Keratinocyte (primary cell): ENCODE measurements at regions not wholly inside any gene's neighbourhood (a gene's known extent, or its start where the extent isn't known, plus 50 kb on each side); places are given as distances from the start of the nearest gene placed in this dataset.

Experiments used
- DNase-seq: peaks from one replicate; pipeline ENCODE4 v3.0.0-alpha.2; 2011; ENCODE audit warnings: low read depth, missing footprints, low spot score
- FAIRE-seq: peaks from 2 replicates; lab custom pipeline; 2011; peaks lifted over from hg19 to GRCh38; lab: Jason Lieb, UNC
- H2AFZ ChIP-seq: 2 replicates; pipeline ENCODE4 v1.6.0; 2012; ENCODE audit warnings: low read length, control low read depth, inconsistent platforms; ENCODE audit not compliant: control insufficient read depth
- H3K27ac ChIP-seq: 2 replicates; pipeline ENCODE4 v1.5.1; 2011; ENCODE audit warnings: low read length; ENCODE audit not compliant: control insufficient read depth, insufficient read depth
- H3K27me3 ChIP-seq: 3 replicates; pipeline ENCODE4 v1.6.0; 2011; ENCODE audit warnings: low read length; ENCODE audit not compliant: control insufficient read depth, insufficient read depth; ENCODE audit errors: extremely low read depth
- H3K36me3 ChIP-seq, 2 experiments: 2 replicates in 1 of 2; 3 replicates in 1 of 2; pipeline ENCODE4 v1.5.1; 2011; ENCODE audit warnings: low read length in 2 of 2, mild to moderate bottlenecking in 1 of 2; ENCODE audit not compliant: control insufficient read depth in 2 of 2, insufficient read depth in 2 of 2; ENCODE audit errors: extremely low read depth in 1 of 2
- H3K4me1 ChIP-seq: 3 replicates; pipeline ENCODE4 v1.5.1; 2011; ENCODE audit warnings: low read length; ENCODE audit not compliant: control insufficient read depth, insufficient read depth; ENCODE audit errors: extremely low read depth
- H3K4me2 ChIP-seq: 3 replicates; pipeline ENCODE4 v1.6.0; 2011; ENCODE audit warnings: low read depth, low read length; ENCODE audit not compliant: control insufficient read depth, insufficient read depth; ENCODE audit errors: extremely low read depth
- H3K4me3 ChIP-seq, 3 experiments: fragments of 200-600 bp in 1 of 3; sonication (generic) in 1 of 3; 2 replicates in 2 of 3; 3 replicates in 1 of 3; pipeline ENCODE4 v1.5.1; 2011 to 2016; ENCODE audit warnings: low read length in 3 of 3, mild to moderate bottlenecking in 3 of 3, control low read depth in 2 of 3, inconsistent platforms in 1 of 3, low read depth in 1 of 3, mixed read lengths in 1 of 3, mixed run types in 1 of 3, moderate library complexity in 1 of 3; ENCODE audit not compliant: control insufficient read depth in 2 of 3, insufficient read depth in 2 of 3; ENCODE audit errors: extremely low read depth in 1 of 3
- H3K79me2 ChIP-seq: 2 replicates; pipeline ENCODE4 v1.6.0; 2012; ENCODE audit warnings: low read length; ENCODE audit not compliant: control insufficient read depth, insufficient read depth
- H3K9ac ChIP-seq: 3 replicates; pipeline ENCODE4 v1.6.0; 2011; ENCODE audit warnings: low read length; ENCODE audit not compliant: control insufficient read depth, insufficient read depth; ENCODE audit errors: extremely low read depth
- H3K9me1 ChIP-seq: 3 replicates; pipeline ENCODE4 v1.6.0; 2011; ENCODE audit warnings: low read length; ENCODE audit not compliant: control insufficient read depth, insufficient read depth; ENCODE audit errors: extremely low read depth
- H3K9me3 ChIP-seq: 2 replicates; pipeline ENCODE4 v1.5.1; 2012; ENCODE audit warnings: low read depth, low read length; ENCODE audit not compliant: control insufficient read depth
- H4K20me1 ChIP-seq: 3 replicates; pipeline ENCODE4 v1.6.0; 2011; ENCODE audit warnings: low read length; ENCODE audit not compliant: control insufficient read depth, insufficient read depth; ENCODE audit errors: extremely low read depth
- EZH2 ChIP-seq: IDR thresholded peaks from one replicate; pipeline ENCODE4 v1.6.1; 2012; ENCODE audit warnings: inconsistent platforms, mild to moderate bottlenecking, low read length, moderate library complexity
- dilution Hi-C: fragments of 300-500 bp; cut with MboI; formaldehyde crosslinking; loops from one replicate; pipeline ENCODE4 v1.7.0; 2020; ENCODE audit warnings: low sequenced_read_pairs; ENCODE audit not compliant: extremely low pct_ligation_motif_present
- TF ChIP-seq, protein P1 (sequence below), 3 experiments: IDR thresholded peaks in 1 of 3; conservative IDR thresholded peaks in 1 of 3; optimal IDR thresholded peaks in 1 of 3; 2 replicates in 2 of 3; 3 replicates in 1 of 3; pipeline versions ENCODE3 to v1.5.1; 2011; ENCODE audit warnings: low read length in 3 of 3, mild to moderate bottlenecking in 3 of 3, moderate library complexity in 2 of 3, control low read depth in 1 of 3, inconsistent platforms in 1 of 3; ENCODE audit not compliant: insufficient read depth in 2 of 3; ENCODE audit errors: extremely low read depth in 1 of 3

DNA sequence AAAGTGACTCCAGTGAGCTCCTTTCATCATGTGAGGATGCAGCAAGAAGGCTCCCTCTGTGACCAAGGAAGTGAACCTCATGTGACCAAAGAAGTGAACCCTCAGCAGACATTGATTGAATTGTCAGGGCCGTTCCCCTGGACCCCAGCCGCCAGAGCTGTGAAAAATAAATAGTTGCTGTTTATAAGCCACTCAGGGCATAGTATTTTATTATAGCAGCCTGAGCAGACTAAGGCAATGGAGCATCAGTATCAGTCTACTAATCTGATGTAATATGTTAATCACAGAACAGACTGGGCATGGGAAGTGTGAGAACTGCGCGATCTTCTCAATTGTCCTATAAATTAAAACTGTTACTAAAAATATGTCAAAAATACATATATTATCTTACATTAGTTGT lies 384.5 kb upstream of the PRKCQ start:
- Histone ChIP-seq H3K4me2 (no peak overlapping the region), H2AFZ (no peak overlapping the region), H4K20me1 (no peaks in the 10 kb centered on the region), H3K9me3 (no peaks in the 10 kb centered on the region), H3K79me2 (no peaks in the 10 kb centered on the region), H3K27me3 (no peaks in the 10 kb centered on the region), H3K36me3 (no peaks in the 10 kb centered on the region), H3K9ac (no peak overlapping the region), H3K27ac (no peak overlapping the region), H3K9me1 (no peaks in the 10 kb centered on the region), H3K4me1 (no peaks in the 10 kb centered on the region), H3K4me3 (no peak overlapping the region)
- TF ChIP-seq, protein P1, sequence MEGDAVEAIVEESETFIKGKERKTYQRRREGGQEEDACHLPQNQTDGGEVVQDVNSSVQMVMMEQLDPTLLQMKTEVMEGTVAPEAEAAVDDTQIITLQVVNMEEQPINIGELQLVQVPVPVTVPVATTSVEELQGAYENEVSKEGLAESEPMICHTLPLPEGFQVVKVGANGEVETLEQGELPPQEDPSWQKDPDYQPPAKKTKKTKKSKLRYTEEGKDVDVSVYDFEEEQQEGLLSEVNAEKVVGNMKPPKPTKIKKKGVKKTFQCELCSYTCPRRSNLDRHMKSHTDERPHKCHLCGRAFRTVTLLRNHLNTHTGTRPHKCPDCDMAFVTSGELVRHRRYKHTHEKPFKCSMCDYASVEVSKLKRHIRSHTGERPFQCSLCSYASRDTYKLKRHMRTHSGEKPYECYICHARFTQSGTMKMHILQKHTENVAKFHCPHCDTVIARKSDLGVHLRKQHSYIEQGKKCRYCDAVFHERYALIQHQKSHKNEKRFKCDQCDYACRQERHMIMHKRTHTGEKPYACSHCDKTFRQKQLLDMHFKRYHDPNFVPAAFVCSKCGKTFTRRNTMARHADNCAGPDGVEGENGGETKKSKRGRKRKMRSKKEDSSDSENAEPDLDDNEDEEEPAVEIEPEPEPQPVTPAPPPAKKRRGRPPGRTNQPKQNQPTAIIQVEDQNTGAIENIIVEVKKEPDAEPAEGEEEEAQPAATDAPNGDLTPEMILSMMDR (optimal IDR thresholded peaks at IDR 0.05 in 1 of 3, IDR thresholded peaks at IDR 0.05 in 1 of 3, conservative IDR thresholded peaks at IDR 0.05 in 1 of 3; ENCODE audit: extremely low read depth in 1 of 3, insufficient read depth in 2 of 3, low read length in 3 of 3): no peak
- TF ChIP-seq EZH2: no peak
- dilution Hi-C loops: no loop called here
- FAIRE-seq (no peak), DNase-seq (no peak)

DNA sequence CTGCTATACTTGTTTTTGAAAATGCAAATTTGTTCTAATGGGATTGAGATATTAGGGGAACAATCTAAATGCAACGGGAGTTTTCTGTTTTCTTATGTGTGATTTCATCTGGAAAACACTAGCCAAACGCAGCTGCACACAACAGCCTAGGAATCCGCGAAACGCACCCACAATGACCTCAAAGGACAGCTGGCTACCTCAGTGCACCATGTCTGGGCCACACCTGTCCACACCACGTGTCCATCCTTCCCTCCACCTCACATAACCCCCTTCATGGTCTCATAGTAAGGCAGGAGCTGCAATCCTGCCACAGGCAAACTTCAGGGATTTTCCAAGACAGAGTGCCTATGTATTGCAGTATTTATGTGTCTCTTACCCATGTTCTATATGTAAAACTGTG lies 382.5 kb upstream of the PRKCQ start:
- dilution Hi-C loops: no loop called here

More for the DNA sequence above, 382.5 kb upstream of the PRKCQ start:
- no peaks in the 10 kb centered on the region for H3K9me3 ChIP-seq
- H3K36me3 ChIP-seq: no peaks in the 10 kb centered on the region
- no peak overlapping the region for H3K4me2 ChIP-seq
- H3K27ac ChIP-seq: no peak overlapping the region
- H3K4me3 ChIP-seq: no peak overlapping the region
- no peaks in the 10 kb centered on the region for H4K20me1 ChIP-seq
- no peaks in the 10 kb centered on the region for H3K4me1 ChIP-seq
- no peak for TF ChIP-seq EZH2
- TF ChIP-seq, protein P1 (optimal IDR thresholded peaks at IDR 0.05 in 1 of 3, IDR thresholded peaks at IDR 0.05 in 1 of 3, conservative IDR thresholded peaks at IDR 0.05 in 1 of 3; ENCODE audit: extremely low read depth in 1 of 3, insufficient read depth in 2 of 3, low read length in 3 of 3): no peak
- no peaks in the 10 kb centered on the region for H3K27me3 ChIP-seq
- no peaks in the 10 kb centered on the region for H3K79me2 ChIP-seq
- H3K9me1 ChIP-seq: no peaks in the 10 kb centered on the region
- no peak overlapping the region for H3K9ac ChIP-seq
- H2AFZ ChIP-seq: no peak overlapping the region
- FAIRE-seq (no peak), DNase-seq (no peak)
